ENCODE measurements at regions not wholly inside any gene's neighbourhood (a gene's known extent, or its start where the extent isn't known, plus 50 kb on each side); places are given as distances from the start of the nearest gene placed in this dataset.
"Not testable (repeated sequence)": the region's sequence is repeated elsewhere in the genome, so short reads cannot be mapped to it uniquely, and the experiment has no call there.

- DNase-seq (ENCODE audit: extremely low read depth in 1 of 11, low read depth in 9 of 11, low spot score in 4 of 11), result no peak
These were observed 1179.6 kb downstream of the HACE1 start for GRCh38 chr6:103680116-103680515.

GRCh38 chr6:103677290-103677689 lies 1182.4 kb downstream of the HACE1 start:
- DNase-seq (ENCODE audit: extremely low read depth in 1 of 11, low read depth in 9 of 11, low spot score in 4 of 11), result no peak

- peak in 2 of 11 donors; percentile 3 to 8 for DNase-seq (ENCODE audit: extremely low read depth in 1 of 11, low read depth in 9 of 11, low spot score in 4 of 11)
These were observed 1183.8 kb downstream of the HACE1 start for GRCh38 chr6:103675807-103676406.

GRCh38 chr6:103674790-103675189 lies 1184.9 kb downstream of the HACE1 start:
- no peak for DNase-seq (ENCODE audit: extremely low read depth in 1 of 11, low read depth in 9 of 11, low spot score in 4 of 11)

- no peak for DNase-seq (ENCODE audit: extremely low read depth in 1 of 11, low read depth in 9 of 11, low spot score in 4 of 11)
These were observed 1187.5 kb downstream of the HACE1 start for GRCh38 chr6:103672169-103672568.

- DNase-seq (ENCODE audit: extremely low read depth in 1 of 11, low read depth in 9 of 11, low spot score in 4 of 11), result no peak
These were observed 1230.1 kb downstream of the HACE1 start for GRCh38 chr6:103629613-103630012.

- no peak for DNase-seq (ENCODE audit: extremely low read depth in 1 of 11, low read depth in 9 of 11, low spot score in 4 of 11)
These were observed 1242.1 kb downstream of the HACE1 start for GRCh38 chr6:103617642-103618041.

- DNase-seq (ENCODE audit: extremely low read depth in 1 of 11, low read depth in 9 of 11, low spot score in 4 of 11), result no peak
These were observed 1272.0 kb downstream of the HACE1 start for GRCh38 chr6:103587722-103588121.

GRCh38 chr6:103578115-103578514 lies 1281.6 kb downstream of the HACE1 start:
- DNase-seq (ENCODE audit: extremely low read depth in 1 of 11, low read depth in 9 of 11, low spot score in 4 of 11), result no peak

- no peak for DNase-seq (ENCODE audit: extremely low read depth in 1 of 11, low read depth in 9 of 11, low spot score in 4 of 11)
These were observed 1289.3 kb downstream of the HACE1 start for GRCh38 chr6:103570431-103570830.

- no peak for DNase-seq (ENCODE audit: extremely low read depth in 1 of 11, low read depth in 9 of 11, low spot score in 4 of 11)
These were observed 1304.8 kb downstream of the HACE1 start for GRCh38 chr6:103554911-103555310.

- DNase-seq (ENCODE audit: extremely low read depth in 1 of 11, low read depth in 9 of 11, low spot score in 4 of 11), result no peak
These were observed 1321.3 kb downstream of the HACE1 start for GRCh38 chr6:103538381-103538780.

- no peak for DNase-seq (ENCODE audit: extremely low read depth in 1 of 11, low read depth in 9 of 11, low spot score in 4 of 11)
These were observed 1324.9 kb downstream of the HACE1 start for GRCh38 chr6:103534814-103535213.

GRCh38 chr6:103534095-103534494 lies 1325.6 kb downstream of the HACE1 start:
- DNase-seq (ENCODE audit: extremely low read depth in 1 of 11, low read depth in 9 of 11, low spot score in 4 of 11), result no peak

GRCh38 chr6:103522045-103522444 lies 1337.7 kb downstream of the HACE1 start:
- no peak for DNase-seq (ENCODE audit: extremely low read depth in 1 of 11, low read depth in 9 of 11, low spot score in 4 of 11)

GRCh38 chr6:103516336-103516735 lies 1343.4 kb downstream of the HACE1 start:
- DNase-seq (ENCODE audit: extremely low read depth in 1 of 11, low read depth in 9 of 11, low spot score in 4 of 11), result no peak

- DNase-seq (ENCODE audit: extremely low read depth in 1 of 11, low read depth in 9 of 11, low spot score in 4 of 11), result no peak
These were observed 1352.7 kb downstream of the HACE1 start for GRCh38 chr6:103507052-103507451.

GRCh38 chr6:103505155-103505518 lies 1354.6 kb downstream of the HACE1 start:
- no peak for DNase-seq (ENCODE audit: extremely low read depth in 1 of 11, low read depth in 9 of 11, low spot score in 4 of 11)

- DNase-seq (ENCODE audit: extremely low read depth in 1 of 11, low read depth in 9 of 11, low spot score in 4 of 11), result no peak
These were observed 1355.1 kb downstream of the HACE1 start for GRCh38 chr6:103504501-103505154.

GRCh38 chr6:103496588-103496987 lies 1363.1 kb downstream of the HACE1 start:
- DNase-seq (ENCODE audit: extremely low read depth in 1 of 11, low read depth in 9 of 11, low spot score in 4 of 11), result not testable (repeated sequence)

GRCh38 chr6:103456652-103457051 lies 1403.1 kb downstream of the HACE1 start:
- DNase-seq (ENCODE audit: extremely low read depth in 1 of 11, low read depth in 9 of 11, low spot score in 4 of 11), result no peak
